ENCODE measurements at regions not wholly inside any gene's neighbourhood (a gene's known extent, or its start where the extent isn't known, plus 50 kb on each side); places are given as distances from the start of the nearest gene placed in this dataset.

DNA sequence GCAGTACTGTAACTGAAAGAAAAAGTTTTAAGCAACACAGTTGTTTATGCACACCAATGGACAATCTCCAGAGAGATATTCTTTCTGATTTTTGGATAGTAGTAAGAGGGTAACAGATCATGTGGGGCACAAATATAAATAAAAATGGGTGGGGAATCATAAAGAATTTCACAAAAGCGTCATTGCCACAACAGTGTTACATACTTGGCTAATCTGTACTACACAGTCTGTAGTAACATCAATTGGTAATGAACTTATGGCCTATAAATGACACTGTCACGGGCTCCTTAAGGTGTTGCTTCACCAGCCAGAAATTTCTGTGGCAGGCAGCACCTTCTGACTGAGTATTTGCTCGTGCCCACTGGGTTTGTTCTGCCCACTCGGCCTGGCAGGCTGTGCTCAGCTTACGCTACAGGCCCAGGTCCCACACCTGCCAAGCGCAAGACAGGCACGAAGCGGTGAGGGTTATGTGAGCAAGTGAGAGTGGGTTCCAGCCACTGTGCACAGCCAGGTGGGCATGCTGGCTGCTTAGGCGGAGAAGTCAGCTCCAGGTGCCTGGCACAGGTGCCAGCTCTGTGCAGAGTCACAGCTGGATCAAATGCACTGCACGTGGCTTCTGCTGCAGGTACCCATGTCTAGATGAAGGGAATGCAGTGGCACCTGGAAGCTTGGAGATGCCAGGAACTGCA, 532.5 kb upstream of the SLC39A10 start:
- intact Hi-C loops (cut with micrococcal nuclease) = no loop called here
- DNase-seq (no peak), ATAC-seq (ENCODE audit: low read depth) (no peak)
- Mint-ChIP-seq H3K4me1 (no peaks in the 10 kb centered on the region), H3K4me3 (no peak overlapping the region), H3K36me3 (ENCODE audit: low read depth) (no peaks in the 10 kb centered on the region), H3K27ac (no peak overlapping the region), H3K27me3 (no peaks in the 10 kb centered on the region), H3K9me3 (no peaks in the 10 kb centered on the region)
- TF ChIP-seq, protein P1, sequence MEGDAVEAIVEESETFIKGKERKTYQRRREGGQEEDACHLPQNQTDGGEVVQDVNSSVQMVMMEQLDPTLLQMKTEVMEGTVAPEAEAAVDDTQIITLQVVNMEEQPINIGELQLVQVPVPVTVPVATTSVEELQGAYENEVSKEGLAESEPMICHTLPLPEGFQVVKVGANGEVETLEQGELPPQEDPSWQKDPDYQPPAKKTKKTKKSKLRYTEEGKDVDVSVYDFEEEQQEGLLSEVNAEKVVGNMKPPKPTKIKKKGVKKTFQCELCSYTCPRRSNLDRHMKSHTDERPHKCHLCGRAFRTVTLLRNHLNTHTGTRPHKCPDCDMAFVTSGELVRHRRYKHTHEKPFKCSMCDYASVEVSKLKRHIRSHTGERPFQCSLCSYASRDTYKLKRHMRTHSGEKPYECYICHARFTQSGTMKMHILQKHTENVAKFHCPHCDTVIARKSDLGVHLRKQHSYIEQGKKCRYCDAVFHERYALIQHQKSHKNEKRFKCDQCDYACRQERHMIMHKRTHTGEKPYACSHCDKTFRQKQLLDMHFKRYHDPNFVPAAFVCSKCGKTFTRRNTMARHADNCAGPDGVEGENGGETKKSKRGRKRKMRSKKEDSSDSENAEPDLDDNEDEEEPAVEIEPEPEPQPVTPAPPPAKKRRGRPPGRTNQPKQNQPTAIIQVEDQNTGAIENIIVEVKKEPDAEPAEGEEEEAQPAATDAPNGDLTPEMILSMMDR (IDR thresholded peaks at IDR 0.05) = no peak
- ChIA-PET POLR2A (no interaction called here), CTCF (no interaction called here)

DNA sequence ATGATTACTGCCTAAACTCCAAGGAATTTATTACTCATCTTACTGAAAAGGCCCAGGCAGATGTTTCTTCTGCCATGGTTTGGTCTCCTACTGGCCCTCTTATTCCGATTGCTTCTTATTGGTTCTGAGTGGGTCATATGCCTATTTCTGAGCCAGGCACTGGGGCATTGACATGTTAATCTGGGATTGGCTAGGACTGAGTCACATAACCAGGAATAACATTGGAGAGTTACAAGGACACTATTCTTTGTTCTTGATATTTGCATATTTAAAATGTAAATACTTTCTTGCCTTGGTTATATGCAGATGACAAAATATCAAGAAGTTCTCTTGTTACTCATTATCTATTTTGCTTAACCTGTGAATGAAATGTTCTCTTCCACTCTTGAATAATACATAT, 534.4 kb upstream of the SLC39A10 start:
- CTCF ChIA-PET = no interaction called here
- intact Hi-C loops (cut with micrococcal nuclease) = no loop called here
- ATAC-seq (ENCODE audit: low read depth) (no peak), DNase-seq (no peak)
- no peaks in the 10 kb centered on the region for H3K9me3 Mint-ChIP-seq
- no peak overlapping the region for H3K4me3 Mint-ChIP-seq
- H3K36me3 Mint-ChIP-seq (ENCODE audit: low read depth) = no peaks in the 10 kb centered on the region
- H3K27ac Mint-ChIP-seq = no peak overlapping the region
- H3K27me3 Mint-ChIP-seq = no peaks in the 10 kb centered on the region
- TF ChIP-seq, protein P1 (IDR thresholded peaks at IDR 0.05) = no peak
- POLR2A ChIA-PET = no interaction called here
- no peaks in the 10 kb centered on the region for H3K4me1 Mint-ChIP-seq

DNA sequence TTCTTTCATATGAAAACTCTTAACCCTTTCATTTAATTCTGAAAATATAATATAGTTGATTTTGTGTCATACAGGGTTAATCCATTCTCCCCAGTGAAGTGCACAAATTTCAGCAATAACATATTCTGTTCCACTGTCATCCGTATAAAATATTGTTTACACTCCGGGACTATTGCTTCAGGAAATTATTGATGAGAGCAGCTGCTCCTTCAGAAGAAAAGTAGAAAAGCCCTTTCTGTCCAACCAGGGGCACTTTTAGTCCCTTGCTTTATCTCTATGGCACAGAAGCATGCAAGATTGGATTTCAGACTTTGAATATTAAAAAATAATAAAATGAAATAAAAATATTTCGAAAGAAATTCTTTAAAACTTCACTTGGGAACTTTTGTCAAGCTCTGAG, 535.7 kb upstream of the SLC39A10 start:
- intact Hi-C loops (cut with micrococcal nuclease) = no loop called here
- H3K27ac Mint-ChIP-seq = no peak overlapping the region
- CTCF ChIA-PET = no interaction called here

DNA sequence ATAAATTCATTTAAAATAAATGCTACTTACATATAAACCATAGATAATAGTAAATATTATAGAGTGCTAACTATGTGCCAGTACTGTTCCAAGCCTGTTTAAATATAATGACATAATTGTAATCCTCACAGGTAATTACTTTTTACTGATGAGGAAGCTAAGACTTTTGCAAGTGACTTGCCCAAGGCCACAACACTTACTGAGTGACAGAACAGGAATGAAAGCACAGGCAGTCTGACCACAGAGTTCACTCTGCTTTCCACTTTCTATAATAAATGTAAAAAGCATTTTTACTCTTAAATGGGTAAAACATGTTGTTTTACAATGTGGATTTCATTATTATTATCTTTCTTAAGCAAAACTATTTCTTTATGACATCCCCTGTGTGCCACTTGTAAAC, 537.8 kb upstream of the SLC39A10 start:
- ChIA-PET CTCF (no interaction called here), POLR2A (no interaction called here)
- TF ChIP-seq, protein P1 (IDR thresholded peaks at IDR 0.05) = no peak
- Mint-ChIP-seq H3K27ac (no peak overlapping the region), H3K4me1 (no peaks in the 10 kb centered on the region), H3K9me3 (no peaks in the 10 kb centered on the region), H3K27me3 (no peaks in the 10 kb centered on the region), H3K4me3 (no peak overlapping the region), H3K36me3 (ENCODE audit: low read depth) (no peaks in the 10 kb centered on the region)
- intact Hi-C loops (cut with micrococcal nuclease) = no loop called here
- DNase-seq (no peak), ATAC-seq (ENCODE audit: low read depth) (no peak)

More for the DNA sequence above, 535.7 kb upstream of the SLC39A10 start:
- Mint-ChIP-seq H3K27me3 (no peaks in the 10 kb centered on the region), H3K36me3 (ENCODE audit: low read depth) (no peaks in the 10 kb centered on the region), H3K4me3 (no peak overlapping the region), H3K4me1 (no peaks in the 10 kb centered on the region), H3K9me3 (no peaks in the 10 kb centered on the region)
- TF ChIP-seq, protein P1 (IDR thresholded peaks at IDR 0.05) = no peak
- POLR2A ChIA-PET = no interaction called here
- ATAC-seq (ENCODE audit: low read depth) (no peak), DNase-seq (no peak)

DNA sequence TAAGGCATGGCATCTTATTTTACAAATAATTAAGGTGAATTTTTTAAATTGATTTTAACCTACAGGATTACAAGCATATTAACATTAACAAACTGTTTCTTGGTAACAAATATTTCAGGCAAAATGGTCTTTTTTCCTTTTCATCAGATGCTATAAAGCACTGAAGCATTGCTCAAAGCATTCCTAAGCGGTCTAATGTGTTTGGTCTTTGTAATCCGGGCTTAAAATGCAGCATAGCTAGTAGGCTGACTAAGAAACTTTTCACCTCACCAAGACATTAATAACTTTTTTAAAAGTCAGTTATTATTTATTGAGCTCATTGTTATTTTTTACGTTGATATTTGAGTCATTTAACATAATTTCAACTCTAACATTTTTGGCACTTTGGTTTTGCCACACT, 538.8 kb upstream of the SLC39A10 start:
- ATAC-seq (ENCODE audit: low read depth) (no peak), DNase-seq (no peak)
- Mint-ChIP-seq H3K4me1 (no peaks in the 10 kb centered on the region), H3K9me3 (peaks cover 8% of the 10 kb centered on the region), H3K27ac (no peak overlapping the region), H3K4me3 (no peak overlapping the region), H3K27me3 (no peaks in the 10 kb centered on the region), H3K36me3 (ENCODE audit: low read depth) (no peaks in the 10 kb centered on the region)
- intact Hi-C loops (cut with micrococcal nuclease) = no loop called here
- TF ChIP-seq, protein P1 (IDR thresholded peaks at IDR 0.05) = no peak
- POLR2A ChIA-PET = no interaction called here
- CTCF ChIA-PET = no interaction called here
